Mesenchymal stem cell (in vitro differentiated cells and primary cell): ENCODE measurements at regions not wholly inside any gene's neighbourhood (a gene's known extent, or its start where the extent isn't known, plus 50 kb on each side); places are given as distances from the start of the nearest gene placed in this dataset.
A peak's percentile ranks its signal among the peaks of the same experiment; 100 is the strongest.

ENCODE experiments used
- DNase-seq: peaks from one replicate; pipeline ENCODE4 v3.0.0-alpha.2; 2013
- H2AFZ ChIP-seq: one replicate; pipeline ENCODE4 v1.6.1; 2013; ENCODE audit warnings: low read depth, mild to moderate bottlenecking, control low read depth, inconsistent platforms, low read length, moderate library complexity
- H2AK5ac ChIP-seq: 2 replicates; pipeline ENCODE4 v1.6.1; 2013; ENCODE audit warnings: low read length, moderate library complexity, mild to moderate bottlenecking, inconsistent platforms; ENCODE audit not compliant: severe bottlenecking
- H2BK120ac ChIP-seq: one replicate; pipeline ENCODE4 v1.6.1; 2013; ENCODE audit warnings: low read depth, mild to moderate bottlenecking, inconsistent platforms, low read length, moderate library complexity
- H2BK12ac ChIP-seq, 2 experiments: one replicate each; pipeline ENCODE4 v1.6.1; 2013; ENCODE audit warnings: inconsistent platforms in 2 of 2, low read length in 2 of 2, mild to moderate bottlenecking in 2 of 2, moderate library complexity in 2 of 2, control low read depth in 1 of 2
- H2BK15ac ChIP-seq: one replicate; pipeline ENCODE4 v1.6.1; 2013; ENCODE audit warnings: mild to moderate bottlenecking, low read depth, inconsistent platforms; ENCODE audit not compliant: poor library complexity, severe bottlenecking
- H2BK5ac ChIP-seq: 2 replicates; pipeline ENCODE4 v1.6.1; 2013; ENCODE audit warnings: low read depth, mild to moderate bottlenecking, low read length, control low read depth, inconsistent platforms; ENCODE audit not compliant: poor library complexity, severe bottlenecking
- H3K14ac ChIP-seq, 2 experiments: one replicate each; pipeline ENCODE4 v1.6.1; 2013; ENCODE audit warnings: inconsistent platforms in 2 of 2, low read length in 2 of 2, control low read depth in 1 of 2, mild to moderate bottlenecking in 1 of 2, moderate library complexity in 1 of 2
- H3K18ac ChIP-seq, 2 experiments: one replicate each; pipeline ENCODE4 v1.6.1; 2013; ENCODE audit warnings: inconsistent platforms in 2 of 2, low read length in 2 of 2, control low read depth in 1 of 2, low read depth in 1 of 2, mild to moderate bottlenecking in 1 of 2
- H3K23ac ChIP-seq, 2 experiments: one replicate each; pipeline ENCODE4 v1.6.1; 2013; ENCODE audit warnings: inconsistent platforms in 2 of 2, low read length in 2 of 2, mild to moderate bottlenecking in 2 of 2, moderate library complexity in 2 of 2, control low read depth in 1 of 2
- H3K27ac ChIP-seq: 2 replicates; pipeline ENCODE4 v1.5.1; 2013; ENCODE audit warnings: mild to moderate bottlenecking, moderate library complexity, low read length, control low read depth, inconsistent platforms; ENCODE audit not compliant: poor library complexity, severe bottlenecking
- H3K27me3 ChIP-seq, 2 experiments: 2 replicates each; pipeline versions ENCODE4 v1.6.1 to v1.7.0; 2013; ENCODE audit warnings: low read length in 2 of 2, mild to moderate bottlenecking in 2 of 2, moderate library complexity in 2 of 2, control low read depth in 1 of 2, inconsistent platforms in 1 of 2; ENCODE audit not compliant: control insufficient read depth in 1 of 2, insufficient read depth in 1 of 2
- H3K36me3 ChIP-seq, 2 experiments: 2 replicates each; pipeline versions ENCODE4 v1.6.1 to v1.7.0; 2013; ENCODE audit warnings: low read length in 2 of 2, control low read depth in 1 of 2, inconsistent platforms in 1 of 2, low read depth in 1 of 2, mild to moderate bottlenecking in 1 of 2; ENCODE audit not compliant: insufficient read depth in 2 of 2, control insufficient read depth in 1 of 2
- H3K4ac ChIP-seq, 2 experiments: one replicate each; pipeline ENCODE4 v1.6.1; 2013; ENCODE audit warnings: inconsistent platforms in 2 of 2, low read length in 2 of 2, mild to moderate bottlenecking in 2 of 2, moderate library complexity in 2 of 2, control low read depth in 1 of 2, low read depth in 1 of 2
- H3K4me1 ChIP-seq: 2 replicates; pipeline ENCODE4 v1.6.1; 2013; ENCODE audit warnings: low read depth, low read length, control low read depth; ENCODE audit not compliant: control insufficient read depth, insufficient read depth
- H3K4me2 ChIP-seq: 2 replicates; pipeline ENCODE4 v1.6.1; 2013; ENCODE audit warnings: low read length, mild to moderate bottlenecking, inconsistent platforms; ENCODE audit not compliant: poor library complexity, severe bottlenecking
- H3K4me3 ChIP-seq, 2 experiments: 2 replicates each; pipeline versions ENCODE4 v1.5.1 to v1.7.0; 2013; ENCODE audit warnings: low read length in 2 of 2, mild to moderate bottlenecking in 2 of 2, control low read depth in 1 of 2, low read depth in 1 of 2; ENCODE audit not compliant: insufficient read depth in 1 of 2
- H3K79me1 ChIP-seq: replicated peaks from 2 replicates; pipeline ENCODE4 v1.6.1; 2013; ENCODE audit warnings: mild to moderate bottlenecking, control low read depth, low read length, inconsistent platforms; ENCODE audit not compliant: poor library complexity, severe bottlenecking
- H3K9ac ChIP-seq: 2 replicates; pipeline ENCODE4 v1.7.0; 2013; ENCODE audit warnings: mild to moderate bottlenecking, low read length, moderate library complexity
- H3K9me3 ChIP-seq: 2 replicates; pipeline ENCODE4 v1.7.0; 2013; ENCODE audit warnings: mild to moderate bottlenecking, low read length; ENCODE audit not compliant: control insufficient read depth
- H4K8ac ChIP-seq: one replicate; pipeline ENCODE4 v1.6.1; 2013; ENCODE audit warnings: inconsistent platforms, mild to moderate bottlenecking, low read length, moderate library complexity
- H4K91ac ChIP-seq: one replicate; pipeline ENCODE4 v1.6.1; 2013; ENCODE audit warnings: mild to moderate bottlenecking, low read length, inconsistent platforms
- WGBS: methylation state at CpG from one replicate; pipeline ENCODE4 v1.1.7; 2013; ENCODE audit warnings: mixed read lengths; 5-methylcytosine and 5-hydroxymethylcytosine counted together

GRCh38 chr13:91126806-91127205 lies 220.7 kb upstream of the MIR17HG start:
- H4K91ac ChIP-seq, result no peak overlapping the region
- 51% methylated on average over 4 of the region's 4 CpGs for WGBS

GRCh38 chr13:91127995-91128394 lies 219.5 kb upstream of the MIR17HG start:
- H3K36me3 ChIP-seq, result no peaks in the 10 kb centered on the region
- DNase-seq, result no peak
- H3K79me1 ChIP-seq, result no peaks in the 10 kb centered on the region
- no peak overlapping the region for H3K4me3 ChIP-seq
- no peak overlapping the region for H3K4me2 ChIP-seq
- no CpG with 5 or more reads among the region's 1 CpG for WGBS
- no peak overlapping the region for H2BK120ac ChIP-seq
- no peak overlapping the region for H3K4ac ChIP-seq
- H2BK15ac ChIP-seq, result no peak overlapping the region
- no peak overlapping the region for H3K27ac ChIP-seq
- peaks cover 2% of the 10 kb centered on the region for H3K4me1 ChIP-seq
- no peak overlapping the region for H3K23ac ChIP-seq
- H4K8ac ChIP-seq, result no peak overlapping the region
- H2AFZ ChIP-seq, result no peak overlapping the region
- no peak overlapping the region for H2BK12ac ChIP-seq
- no peaks in the 10 kb centered on the region for H3K9me3 ChIP-seq
- no peaks in the 10 kb centered on the region for H3K27me3 ChIP-seq
- no peak overlapping the region for H2BK5ac ChIP-seq
- no peak overlapping the region for H3K18ac ChIP-seq
- no peak overlapping the region for H3K14ac ChIP-seq
- H3K9ac ChIP-seq, result no peak overlapping the region
- no peak overlapping the region for H2AK5ac ChIP-seq
- H4K91ac ChIP-seq, result no peak overlapping the region

More at GRCh38 chr13:91126806-91127205, 220.7 kb upstream of the MIR17HG start:
- DNase-seq, result peak; percentile 6
- Histone ChIP-seq H3K18ac (peak overlapping the region in 1 of 2 experiments; percentile 24), H2BK12ac (no peak overlapping the region), H3K23ac (no peak overlapping the region), H2BK5ac (no peak overlapping the region), H3K36me3 (no peaks in the 10 kb centered on the region), H3K4ac (no peak overlapping the region), H2AFZ (no peak overlapping the region), H3K27me3 (no peaks in the 10 kb centered on the region), H3K4me2 (no peak overlapping the region), H3K4me3 (no peak overlapping the region), H2AK5ac (no peak overlapping the region), H2BK120ac (no peak overlapping the region), H3K79me1 (no peaks in the 10 kb centered on the region), H4K8ac (no peak overlapping the region), H3K27ac (no peak overlapping the region), H3K4me1 (peaks cover 2% of the 10 kb centered on the region), H3K9me3 (no peaks in the 10 kb centered on the region), H3K14ac (no peak overlapping the region), H3K9ac (no peak overlapping the region), H2BK15ac (no peak overlapping the region)

GRCh38 chr13:91132381-91132780 lies 215.1 kb upstream of the MIR17HG start:
- Histone ChIP-seq H3K14ac (no peak overlapping the region), H4K8ac (no peak overlapping the region), H3K23ac (no peak overlapping the region), H2AFZ (no peak overlapping the region), H4K91ac (no peak overlapping the region), H3K36me3 (no peaks in the 10 kb centered on the region), H3K9me3 (no peaks in the 10 kb centered on the region), H2AK5ac (no peak overlapping the region), H2BK12ac (no peak overlapping the region), H3K27ac (no peak overlapping the region), H3K4me3 (no peak overlapping the region), H3K18ac (no peak overlapping the region), H2BK120ac (no peak overlapping the region), H3K4ac (no peak overlapping the region), H2BK5ac (no peak overlapping the region), H3K79me1 (no peaks in the 10 kb centered on the region), H3K9ac (no peak overlapping the region), H3K27me3 (no peaks in the 10 kb centered on the region), H3K4me1 (no peaks in the 10 kb centered on the region), H2BK15ac (no peak overlapping the region), H3K4me2 (no peak overlapping the region)
- 99% methylated on average over 4 of the region's 4 CpGs for WGBS
- no peak for DNase-seq

- H3K27me3 ChIP-seq, result no peaks in the 10 kb centered on the region
- H3K9ac ChIP-seq, result no peak overlapping the region
- H3K79me1 ChIP-seq, result no peaks in the 10 kb centered on the region
- 92% methylated on average over 6 of the region's 7 CpGs for WGBS
- no peak overlapping the region for H2BK5ac ChIP-seq
- no peak overlapping the region for H3K18ac ChIP-seq
- no peak overlapping the region for H2AFZ ChIP-seq
- no peaks in the 10 kb centered on the region for H3K4me1 ChIP-seq
- H3K14ac ChIP-seq, result no peak overlapping the region
- H3K27ac ChIP-seq, result no peak overlapping the region
- H3K36me3 ChIP-seq, result no peaks in the 10 kb centered on the region
- H3K4ac ChIP-seq, result no peak overlapping the region
- no peak overlapping the region for H3K23ac ChIP-seq
- no peak for DNase-seq
- H4K8ac ChIP-seq, result no peak overlapping the region
- no peak overlapping the region for H2AK5ac ChIP-seq
- no peak overlapping the region for H2BK15ac ChIP-seq
- H3K4me2 ChIP-seq, result no peak overlapping the region
- H3K9me3 ChIP-seq, result no peaks in the 10 kb centered on the region
- no peak overlapping the region for H2BK12ac ChIP-seq
- no peak overlapping the region for H2BK120ac ChIP-seq
- no peak overlapping the region for H3K4me3 ChIP-seq
- no peak overlapping the region for H4K91ac ChIP-seq
These were observed 214.7 kb upstream of the MIR17HG start for GRCh38 chr13:91132786-91133185.
